ENCODE measurements at regions not wholly inside any gene's neighbourhood (a gene's known extent, or its start where the extent isn't known, plus 50 kb on each side); places are given as distances from the start of the nearest gene placed in this dataset.

GRCh38 chrX:17913801-17914200 lies 52.7 kb upstream of the RAI2 start:
- no peaks in the 10 kb centered on the region for H3K9me2 ChIP-seq (replicated peaks; ENCODE audit: insufficient read depth)
- 82% methylated on average over 6 of the region's 6 CpGs for WGBS (ENCODE audit: low lambda C conversion rate, missing lambda C conversion rate)

More at GRCh38 chrX:17913801-17914200, 52.7 kb upstream of the RAI2 start:
- Histone ChIP-seq H3K4me1 (ENCODE audit: insufficient read depth) (no peaks in the 10 kb centered on the region), H4K20me1 (ENCODE audit: insufficient read depth, poor library complexity, severe bottlenecking) (no peaks in the 10 kb centered on the region), H3K27ac (no peak overlapping the region), H2AFZ (no peak overlapping the region), H3K79me2 (no peaks in the 10 kb centered on the region), H3K4me3 (no peak overlapping the region), H3K27me3 (no peaks in the 10 kb centered on the region), H3K9me3 (ENCODE audit: low read depth) (no peaks in the 10 kb centered on the region), H3K4me2 (no peak overlapping the region), H3K36me3 (replicated peaks; ENCODE audit: insufficient read depth, low read depth) (no peaks in the 10 kb centered on the region)
- no peak for DNase-seq (ENCODE audit: low spot score)
- TF ChIP-seq EZH2 (IDR thresholded peaks at IDR 0.05; ENCODE audit: borderline replicate concordance) (no peak), EZH2phosphoT487 (IDR thresholded peaks at IDR 0.05; ENCODE audit: low read depth, severe bottlenecking, unreplicated experiment) (no peak)
- TF ChIP-seq, protein P1, sequence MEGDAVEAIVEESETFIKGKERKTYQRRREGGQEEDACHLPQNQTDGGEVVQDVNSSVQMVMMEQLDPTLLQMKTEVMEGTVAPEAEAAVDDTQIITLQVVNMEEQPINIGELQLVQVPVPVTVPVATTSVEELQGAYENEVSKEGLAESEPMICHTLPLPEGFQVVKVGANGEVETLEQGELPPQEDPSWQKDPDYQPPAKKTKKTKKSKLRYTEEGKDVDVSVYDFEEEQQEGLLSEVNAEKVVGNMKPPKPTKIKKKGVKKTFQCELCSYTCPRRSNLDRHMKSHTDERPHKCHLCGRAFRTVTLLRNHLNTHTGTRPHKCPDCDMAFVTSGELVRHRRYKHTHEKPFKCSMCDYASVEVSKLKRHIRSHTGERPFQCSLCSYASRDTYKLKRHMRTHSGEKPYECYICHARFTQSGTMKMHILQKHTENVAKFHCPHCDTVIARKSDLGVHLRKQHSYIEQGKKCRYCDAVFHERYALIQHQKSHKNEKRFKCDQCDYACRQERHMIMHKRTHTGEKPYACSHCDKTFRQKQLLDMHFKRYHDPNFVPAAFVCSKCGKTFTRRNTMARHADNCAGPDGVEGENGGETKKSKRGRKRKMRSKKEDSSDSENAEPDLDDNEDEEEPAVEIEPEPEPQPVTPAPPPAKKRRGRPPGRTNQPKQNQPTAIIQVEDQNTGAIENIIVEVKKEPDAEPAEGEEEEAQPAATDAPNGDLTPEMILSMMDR (IDR thresholded peaks at IDR 0.05; ENCODE audit: poor library complexity), result no peak

All from hepatocyte (in vitro differentiated cells).